ENCODE measurements at regions not wholly inside any gene's neighbourhood (a gene's known extent, or its start where the extent isn't known, plus 50 kb on each side); places are given as distances from the start of the nearest gene placed in this dataset.

DNA sequence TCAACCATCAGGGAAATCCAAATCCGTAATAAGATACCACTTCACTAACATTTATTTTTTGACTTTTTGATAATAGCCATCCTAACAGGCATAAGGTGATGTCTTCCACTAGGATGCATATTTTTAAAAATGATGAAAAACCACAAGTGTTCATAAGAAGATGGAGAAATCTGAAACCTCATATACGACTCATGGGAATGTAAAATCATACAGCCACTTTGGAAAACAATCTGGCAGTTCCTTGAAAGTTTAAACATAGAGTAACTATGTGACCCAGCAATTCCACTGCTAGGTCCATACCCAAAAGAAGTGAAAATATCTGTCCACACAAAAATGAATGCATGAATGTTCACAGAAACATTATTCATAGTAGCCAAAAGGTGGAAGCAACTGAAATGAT, 431.0 kb downstream of the ENC1 start:
- TF ChIP-seq, protein P1, sequence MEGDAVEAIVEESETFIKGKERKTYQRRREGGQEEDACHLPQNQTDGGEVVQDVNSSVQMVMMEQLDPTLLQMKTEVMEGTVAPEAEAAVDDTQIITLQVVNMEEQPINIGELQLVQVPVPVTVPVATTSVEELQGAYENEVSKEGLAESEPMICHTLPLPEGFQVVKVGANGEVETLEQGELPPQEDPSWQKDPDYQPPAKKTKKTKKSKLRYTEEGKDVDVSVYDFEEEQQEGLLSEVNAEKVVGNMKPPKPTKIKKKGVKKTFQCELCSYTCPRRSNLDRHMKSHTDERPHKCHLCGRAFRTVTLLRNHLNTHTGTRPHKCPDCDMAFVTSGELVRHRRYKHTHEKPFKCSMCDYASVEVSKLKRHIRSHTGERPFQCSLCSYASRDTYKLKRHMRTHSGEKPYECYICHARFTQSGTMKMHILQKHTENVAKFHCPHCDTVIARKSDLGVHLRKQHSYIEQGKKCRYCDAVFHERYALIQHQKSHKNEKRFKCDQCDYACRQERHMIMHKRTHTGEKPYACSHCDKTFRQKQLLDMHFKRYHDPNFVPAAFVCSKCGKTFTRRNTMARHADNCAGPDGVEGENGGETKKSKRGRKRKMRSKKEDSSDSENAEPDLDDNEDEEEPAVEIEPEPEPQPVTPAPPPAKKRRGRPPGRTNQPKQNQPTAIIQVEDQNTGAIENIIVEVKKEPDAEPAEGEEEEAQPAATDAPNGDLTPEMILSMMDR (conservative IDR thresholded peaks at IDR 0.05; ENCODE audit: low read depth in 2 of 2), result no peak
- TF ChIP-seq EZH2phosphoT487 (IDR thresholded peaks at IDR 0.05; ENCODE audit: unreplicated experiment) (no peak), CREB1 (CRISPR knock-in tag; IDR thresholded peaks at IDR 0.05; ENCODE audit: low read depth) (no peak), JUNB (IDR thresholded peaks at IDR 0.05; ENCODE audit: unreplicated experiment) (no peak), POLR2AphosphoS5 (IDR thresholded peaks at IDR 0.05; ENCODE audit: low read depth) (no peak), NANOG (IDR thresholded peaks at IDR 0.05; ENCODE audit: borderline replicate concordance) (no peak), EZH2 (IDR thresholded peaks at IDR 0.05; ENCODE audit: low read depth, unreplicated experiment) (no peak)
- TF ChIP-seq, protein P2, sequence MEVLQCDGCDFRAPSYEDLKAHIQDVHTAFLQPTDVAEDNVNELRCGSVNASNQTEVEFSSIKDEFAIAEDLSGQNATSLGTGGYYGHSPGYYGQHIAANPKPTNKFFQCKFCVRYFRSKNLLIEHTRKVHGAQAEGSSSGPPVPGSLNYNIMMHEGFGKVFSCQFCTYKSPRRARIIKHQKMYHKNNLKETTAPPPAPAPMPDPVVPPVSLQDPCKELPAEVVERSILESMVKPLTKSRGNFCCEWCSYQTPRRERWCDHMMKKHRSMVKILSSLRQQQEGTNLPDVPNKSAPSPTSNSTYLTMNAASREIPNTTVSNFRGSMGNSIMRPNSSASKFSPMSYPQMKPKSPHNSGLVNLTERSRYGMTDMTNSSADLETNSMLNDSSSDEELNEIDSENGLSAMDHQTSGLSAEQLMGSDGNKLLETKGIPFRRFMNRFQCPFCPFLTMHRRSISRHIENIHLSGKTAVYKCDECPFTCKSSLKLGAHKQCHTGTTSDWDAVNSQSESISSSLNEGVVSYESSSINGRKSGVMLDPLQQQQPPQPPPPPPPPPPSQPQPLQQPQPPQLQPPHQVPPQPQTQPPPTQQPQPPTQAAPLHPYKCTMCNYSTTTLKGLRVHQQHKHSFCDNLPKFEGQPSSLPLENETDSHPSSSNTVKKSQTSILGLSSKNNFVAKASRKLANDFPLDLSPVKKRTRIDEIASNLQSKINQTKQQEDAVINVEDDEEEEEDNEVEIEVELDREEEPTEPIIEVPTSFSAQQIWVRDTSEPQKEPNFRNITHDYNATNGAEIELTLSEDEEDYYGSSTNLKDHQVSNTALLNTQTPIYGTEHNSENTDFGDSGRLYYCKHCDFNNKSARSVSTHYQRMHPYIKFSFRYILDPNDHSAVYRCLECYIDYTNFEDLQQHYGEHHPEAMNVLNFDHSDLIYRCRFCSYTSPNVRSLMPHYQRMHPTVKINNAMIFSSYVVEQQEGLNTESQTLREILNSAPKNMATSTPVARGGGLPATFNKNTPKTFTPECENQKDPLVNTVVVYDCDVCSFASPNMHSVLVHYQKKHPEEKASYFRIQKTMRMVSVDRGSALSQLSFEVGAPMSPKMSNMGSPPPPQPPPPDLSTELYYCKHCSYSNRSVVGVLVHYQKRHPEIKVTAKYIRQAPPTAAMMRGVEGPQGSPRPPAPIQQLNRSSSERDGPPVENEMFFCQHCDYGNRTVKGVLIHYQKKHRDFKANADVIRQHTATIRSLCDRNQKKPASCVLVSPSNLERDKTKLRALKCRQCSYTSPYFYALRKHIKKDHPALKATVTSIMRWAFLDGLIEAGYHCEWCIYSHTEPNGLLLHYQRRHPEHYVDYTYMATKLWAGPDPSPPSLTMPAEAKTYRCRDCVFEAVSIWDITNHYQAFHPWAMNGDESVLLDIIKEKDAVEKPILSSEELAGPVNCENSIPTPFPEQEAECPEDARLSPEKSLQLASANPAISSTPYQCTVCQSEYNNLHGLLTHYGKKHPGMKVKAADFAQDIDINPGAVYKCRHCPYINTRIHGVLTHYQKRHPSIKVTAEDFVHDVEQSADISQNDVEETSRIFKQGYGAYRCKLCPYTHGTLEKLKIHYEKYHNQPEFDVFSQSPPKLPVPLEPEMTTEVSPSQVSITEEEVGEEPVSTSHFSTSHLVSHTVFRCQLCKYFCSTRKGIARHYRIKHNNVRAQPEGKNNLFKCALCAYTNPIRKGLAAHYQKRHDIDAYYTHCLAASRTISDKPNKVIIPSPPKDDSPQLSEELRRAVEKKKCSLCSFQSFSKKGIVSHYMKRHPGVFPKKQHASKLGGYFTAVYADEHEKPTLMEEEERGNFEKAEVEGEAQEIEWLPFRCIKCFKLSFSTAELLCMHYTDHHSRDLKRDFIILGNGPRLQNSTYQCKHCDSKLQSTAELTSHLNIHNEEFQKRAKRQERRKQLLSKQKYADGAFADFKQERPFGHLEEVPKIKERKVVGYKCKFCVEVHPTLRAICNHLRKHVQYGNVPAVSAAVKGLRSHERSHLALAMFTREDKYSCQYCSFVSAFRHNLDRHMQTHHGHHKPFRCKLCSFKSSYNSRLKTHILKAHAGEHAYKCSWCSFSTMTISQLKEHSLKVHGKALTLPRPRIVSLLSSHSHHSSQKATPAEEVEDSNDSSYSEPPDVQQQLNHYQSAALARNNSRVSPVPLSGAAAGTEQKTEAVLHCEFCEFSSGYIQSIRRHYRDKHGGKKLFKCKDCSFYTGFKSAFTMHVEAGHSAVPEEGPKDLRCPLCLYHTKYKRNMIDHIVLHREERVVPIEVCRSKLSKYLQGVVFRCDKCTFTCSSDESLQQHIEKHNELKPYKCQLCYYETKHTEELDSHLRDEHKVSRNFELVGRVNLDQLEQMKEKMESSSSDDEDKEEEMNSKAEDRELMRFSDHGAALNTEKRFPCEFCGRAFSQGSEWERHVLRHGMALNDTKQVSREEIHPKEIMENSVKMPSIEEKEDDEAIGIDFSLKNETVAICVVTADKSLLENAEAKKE (CRISPR knock-in tag; IDR thresholded peaks at IDR 0.05), result no peak

All from GM23338 (cell line).